MM.1S (cell line): ENCODE measurements at regions not wholly inside any gene's neighbourhood (a gene's known extent, or its start where the extent isn't known, plus 50 kb on each side); places are given as distances from the start of the nearest gene placed in this dataset.

Experiments used
- DNase-seq: peaks from one replicate; pipeline ENCODE4 v3.0.0-alpha.2; 2015
- H2AFZ ChIP-seq: fragments of 300-600 bp; sonication (generic); 2 replicates; pipeline ENCODE4 v1.6.0; 2016; ENCODE audit warnings: antibody characterized with exemption, low read length
- H3F3A ChIP-seq: fragments of 300-600 bp; sonication (generic); 2 replicates; pipeline ENCODE4 v1.6.1; 2016; ENCODE audit warnings: mild to moderate bottlenecking, antibody characterized with exemption, low read length, moderate library complexity, mixed read lengths; ENCODE audit not compliant: insufficient read depth
- H3K27ac ChIP-seq: fragments of 300-600 bp; sonication (generic); 2 replicates; pipeline ENCODE4 v1.5.1; 2016; ENCODE audit warnings: mild to moderate bottlenecking, low read length
- H3K27me3 ChIP-seq: fragments of 300-600 bp; sonication (generic); replicated peaks from 2 replicates; pipeline ENCODE4 v1.6.0; 2016; ENCODE audit warnings: low read length; ENCODE audit not compliant: insufficient read depth
- H3K36me3 ChIP-seq: fragments of 300-600 bp; sonication (generic); replicated peaks from 2 replicates; pipeline ENCODE4 v1.6.1; 2016; ENCODE audit warnings: mild to moderate bottlenecking, low read length, mixed read lengths; ENCODE audit not compliant: insufficient read depth
- H3K4me1 ChIP-seq: fragments of 300-600 bp; sonication (generic); 2 replicates; pipeline ENCODE4 v1.6.1; 2016; ENCODE audit warnings: low read length, mixed read lengths
- H3K4me2 ChIP-seq: fragments of 300-600 bp; sonication (generic); 2 replicates; pipeline ENCODE4 v1.6.0; 2016; ENCODE audit warnings: low read depth, low read length
- H3K4me3 ChIP-seq: fragments of 300-600 bp; sonication (generic); 2 replicates; pipeline ENCODE4 v1.5.1; 2016; ENCODE audit warnings: low read length, mixed read lengths
- H3K79me2 ChIP-seq: fragments of 300-600 bp; sonication (generic); 2 replicates; pipeline ENCODE4 v1.6.1; 2016; ENCODE audit warnings: mixed run types, low read length, mixed read lengths
- H3K9ac ChIP-seq: fragments of 300-600 bp; sonication (generic); 2 replicates; pipeline ENCODE4 v1.6.1; 2016; ENCODE audit warnings: low read length, mixed read lengths
- H3K9me2 ChIP-seq: fragments of 300-600 bp; sonication (generic); replicated peaks from 2 replicates; pipeline ENCODE4 v1.6.1; 2016; ENCODE audit warnings: mild to moderate bottlenecking, low read length, mixed read lengths; ENCODE audit not compliant: insufficient read depth
- H3K9me3 ChIP-seq: fragments of 300-600 bp; sonication (generic); replicated peaks from 2 replicates; pipeline ENCODE4 v1.6.1; 2016; ENCODE audit warnings: mild to moderate bottlenecking, low read length, mixed read lengths; ENCODE audit not compliant: insufficient read depth
- H4K20me1 ChIP-seq: fragments of 300-600 bp; sonication (generic); 2 replicates; pipeline ENCODE4 v1.6.1; 2016; ENCODE audit warnings: mild to moderate bottlenecking, low read length, moderate library complexity, mixed read lengths; ENCODE audit not compliant: insufficient read depth
- EZH2 ChIP-seq: fragments of 300-600 bp; sonication (generic); optimal IDR thresholded peaks from 2 replicates; pipeline ENCODE3; 2017; ENCODE audit warnings: low read depth, mild to moderate bottlenecking, antibody characterized with exemption, low read length, mixed read lengths
- EZH2phosphoT487 ChIP-seq: fragments of 300-600 bp; sonication (generic); IDR thresholded peaks from 2 replicates; pipeline ENCODE4 v1.6.1; 2018; ENCODE audit warnings: antibody characterized with exemption, low read length
- TF ChIP-seq, protein P1 (sequence below): fragments of 300-600 bp; sonication (generic); IDR thresholded peaks from 2 replicates; pipeline ENCODE4 v1.5.1; 2016; ENCODE audit warnings: antibody characterized with exemption, low read length, mixed read lengths

DNA sequence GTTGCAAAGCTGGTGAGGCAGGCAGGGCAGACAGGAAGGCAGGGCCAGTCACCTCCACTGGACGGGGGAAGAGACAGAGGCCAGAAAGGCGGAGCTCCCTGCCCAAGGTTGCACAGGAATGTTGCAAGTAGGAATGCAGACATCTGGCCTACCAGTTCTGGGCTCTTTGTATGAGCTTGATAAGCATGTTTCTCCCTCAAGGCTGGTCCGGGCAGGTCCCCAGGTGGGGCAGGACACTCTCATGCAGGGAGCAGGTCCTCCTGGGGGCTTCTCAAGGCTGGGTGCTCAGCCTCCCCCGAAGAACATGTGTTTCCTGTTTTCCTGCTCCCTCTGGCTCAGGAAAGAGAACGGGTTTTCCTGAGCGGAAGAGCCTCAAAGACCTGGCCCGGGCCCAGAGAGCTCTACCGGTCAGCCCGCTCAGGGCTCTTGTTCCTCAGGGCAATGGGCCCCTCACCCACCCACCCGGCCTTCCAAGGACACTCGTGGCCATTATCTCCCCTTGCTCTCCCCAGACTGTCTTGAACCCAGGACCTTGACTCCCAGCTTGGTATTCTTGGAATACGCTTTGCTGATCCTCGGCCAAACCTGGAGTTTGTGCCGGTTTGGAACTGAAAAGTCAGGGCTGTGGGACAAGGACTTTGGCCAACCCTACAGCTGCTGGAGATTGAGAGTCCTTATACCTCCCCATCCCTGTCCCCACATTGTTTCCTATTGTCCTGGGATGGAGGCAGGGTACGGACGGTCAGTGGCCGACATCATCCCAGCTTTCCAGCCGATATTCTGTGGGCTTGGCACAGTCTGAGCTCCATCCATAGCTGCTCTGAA, 87.7 kb upstream of the HAAO start:
- DNase-seq = no peak
- Histone ChIP-seq H4K20me1 (no peaks in the 10 kb centered on the region), H3K4me3 (no peak overlapping the region), H3K9ac (no peak overlapping the region), H3K9me3 (no peaks in the 10 kb centered on the region), H3K4me2 (no peak overlapping the region), H3F3A (no peaks in the 10 kb centered on the region), H3K4me1 (no peaks in the 10 kb centered on the region), H3K27ac (no peak overlapping the region), H3K9me2 (no peaks in the 10 kb centered on the region), H3K79me2 (no peaks in the 10 kb centered on the region), H2AFZ (no peak overlapping the region), H3K36me3 (no peaks in the 10 kb centered on the region), H3K27me3 (no peaks in the 10 kb centered on the region)
- TF ChIP-seq, protein P1, sequence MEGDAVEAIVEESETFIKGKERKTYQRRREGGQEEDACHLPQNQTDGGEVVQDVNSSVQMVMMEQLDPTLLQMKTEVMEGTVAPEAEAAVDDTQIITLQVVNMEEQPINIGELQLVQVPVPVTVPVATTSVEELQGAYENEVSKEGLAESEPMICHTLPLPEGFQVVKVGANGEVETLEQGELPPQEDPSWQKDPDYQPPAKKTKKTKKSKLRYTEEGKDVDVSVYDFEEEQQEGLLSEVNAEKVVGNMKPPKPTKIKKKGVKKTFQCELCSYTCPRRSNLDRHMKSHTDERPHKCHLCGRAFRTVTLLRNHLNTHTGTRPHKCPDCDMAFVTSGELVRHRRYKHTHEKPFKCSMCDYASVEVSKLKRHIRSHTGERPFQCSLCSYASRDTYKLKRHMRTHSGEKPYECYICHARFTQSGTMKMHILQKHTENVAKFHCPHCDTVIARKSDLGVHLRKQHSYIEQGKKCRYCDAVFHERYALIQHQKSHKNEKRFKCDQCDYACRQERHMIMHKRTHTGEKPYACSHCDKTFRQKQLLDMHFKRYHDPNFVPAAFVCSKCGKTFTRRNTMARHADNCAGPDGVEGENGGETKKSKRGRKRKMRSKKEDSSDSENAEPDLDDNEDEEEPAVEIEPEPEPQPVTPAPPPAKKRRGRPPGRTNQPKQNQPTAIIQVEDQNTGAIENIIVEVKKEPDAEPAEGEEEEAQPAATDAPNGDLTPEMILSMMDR = no peak
- no peak for TF ChIP-seq EZH2phosphoT487

DNA sequence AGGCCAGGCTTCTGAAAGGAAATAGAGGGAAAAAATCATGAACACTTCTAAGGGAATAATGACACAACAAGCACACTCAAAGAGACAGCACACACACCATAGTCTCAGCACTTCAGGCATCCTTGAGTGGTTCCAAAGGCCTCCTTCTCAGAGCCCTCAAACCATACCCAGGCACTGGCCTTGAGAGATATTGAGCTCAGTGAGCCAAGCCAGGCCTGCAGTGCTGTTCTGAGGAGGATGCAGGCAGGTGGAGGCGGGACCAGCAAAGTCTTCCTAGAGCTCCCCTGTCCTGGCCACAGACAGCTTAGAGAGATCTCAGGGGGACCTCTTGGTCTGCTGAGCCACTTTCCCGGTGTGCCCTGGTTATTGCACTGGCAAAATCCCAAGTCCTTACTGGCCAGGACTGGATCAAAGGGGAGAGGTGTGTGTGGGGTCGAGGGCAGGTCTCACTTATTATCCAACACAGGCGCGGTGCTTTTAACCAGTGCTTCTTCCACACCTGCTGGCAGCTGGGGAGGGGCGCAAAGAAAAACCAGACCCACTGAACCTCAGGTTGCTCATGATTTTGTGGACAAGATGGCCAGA, 86.8 kb upstream of the HAAO start:
- H3K4me2 ChIP-seq = no peak overlapping the region
- no peaks in the 10 kb centered on the region for H3F3A ChIP-seq
- H3K4me3 ChIP-seq = no peak overlapping the region
- H3K79me2 ChIP-seq = no peaks in the 10 kb centered on the region
- H3K27me3 ChIP-seq = no peaks in the 10 kb centered on the region
- H4K20me1 ChIP-seq = no peaks in the 10 kb centered on the region
- no peaks in the 10 kb centered on the region for H3K4me1 ChIP-seq
- no peaks in the 10 kb centered on the region for H3K36me3 ChIP-seq
- no peak for DNase-seq
- no peaks in the 10 kb centered on the region for H3K9me2 ChIP-seq
- no peak overlapping the region for H2AFZ ChIP-seq
- H3K27ac ChIP-seq = no peak overlapping the region
- TF ChIP-seq EZH2 = no peak
- TF ChIP-seq, protein P1 = no peak
- no peak for TF ChIP-seq EZH2phosphoT487
- no peak overlapping the region for H3K9ac ChIP-seq
- H3K9me3 ChIP-seq = no peaks in the 10 kb centered on the region

DNA sequence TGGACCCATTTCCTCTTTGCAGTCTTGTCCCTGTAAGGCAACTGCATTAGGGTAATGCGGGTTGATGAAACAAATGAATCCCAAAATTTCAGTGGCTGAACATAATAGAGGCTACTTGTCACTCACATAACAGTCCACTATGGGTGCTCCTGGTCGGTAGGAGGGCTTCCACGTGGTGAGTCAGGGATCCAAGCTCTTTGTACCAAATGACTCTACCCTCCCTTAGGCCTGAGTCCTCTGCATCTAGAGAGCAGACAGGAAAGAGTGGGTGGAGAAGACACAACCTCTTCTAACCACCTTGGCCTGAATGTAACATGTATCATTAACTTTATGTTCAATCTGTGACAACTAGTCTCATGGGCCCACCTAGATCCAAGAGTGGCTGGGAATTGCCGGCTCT, 86.2 kb upstream of the HAAO start:
- no peaks in the 10 kb centered on the region for H3K79me2 ChIP-seq

More for the DNA sequence above, 86.2 kb upstream of the HAAO start:
- H3K27ac ChIP-seq = no peak overlapping the region
- no peaks in the 10 kb centered on the region for H3K9me3 ChIP-seq
- no peak overlapping the region for H3K9ac ChIP-seq
- H3K36me3 ChIP-seq = no peaks in the 10 kb centered on the region
- H2AFZ ChIP-seq = no peak overlapping the region
- no peaks in the 10 kb centered on the region for H3K27me3 ChIP-seq
- TF ChIP-seq, protein P1 = no peak
- TF ChIP-seq EZH2 = no peak
- TF ChIP-seq EZH2phosphoT487 = no peak
- DNase-seq = no peak
- no peak overlapping the region for H3K4me2 ChIP-seq
- no peaks in the 10 kb centered on the region for H4K20me1 ChIP-seq
- no peaks in the 10 kb centered on the region for H3F3A ChIP-seq
- no peaks in the 10 kb centered on the region for H3K4me1 ChIP-seq
- no peak overlapping the region for H3K4me3 ChIP-seq
- no peaks in the 10 kb centered on the region for H3K9me2 ChIP-seq
